HEK293 (cell line): ENCODE measurements at regions not wholly inside any gene's neighbourhood (a gene's known extent, or its start where the extent isn't known, plus 50 kb on each side); places are given as distances from the start of the nearest gene placed in this dataset.

Experiments used
- BCL11A ChIP-seq: fragments of 450-650 bp; formaldehyde crosslinking; IDR thresholded peaks from 2 replicates; pipeline ENCODE4 v1.5.1; 2016; ENCODE audit warnings: low read depth, missing biosample characterization, missing genetic modification characterization
- GLI4 ChIP-seq: fragments of 450-650 bp; formaldehyde crosslinking; IDR thresholded peaks from 2 replicates; pipeline ENCODE4 v1.5.1; 2016; ENCODE audit warnings: missing biosample characterization, missing genetic modification characterization
- ZBTB21 ChIP-seq: fragments of 450-650 bp; formaldehyde crosslinking; IDR thresholded peaks from 2 replicates; pipeline ENCODE4 v1.5.1; 2017; ENCODE audit warnings: missing biosample characterization, missing genetic modification characterization
- ZNF121 ChIP-seq: fragments of 450-650 bp; formaldehyde crosslinking; IDR thresholded peaks from 2 replicates; pipeline ENCODE4 v1.5.1; 2016; ENCODE audit warnings: missing biosample characterization, missing genetic modification characterization
- ZNF24 ChIP-seq: fragments of 450-650 bp; formaldehyde crosslinking; IDR thresholded peaks from 2 replicates; pipeline ENCODE4 v1.5.1; 2016; ENCODE audit warnings: missing biosample characterization, missing genetic modification characterization
- TF ChIP-seq, protein P1 (sequence below): fragments of 450-650 bp; formaldehyde crosslinking; IDR thresholded peaks from 2 replicates; pipeline ENCODE4 v1.5.1; 2016; ENCODE audit warnings: missing biosample characterization, missing genetic modification characterization
- TF ChIP-seq, protein P2 (sequence below): fragments of 450-650 bp; formaldehyde crosslinking; IDR thresholded peaks from 2 replicates; pipeline ENCODE4 v1.5.1; 2016; ENCODE audit warnings: missing biosample characterization, missing genetic modification characterization, low read depth

DNA sequence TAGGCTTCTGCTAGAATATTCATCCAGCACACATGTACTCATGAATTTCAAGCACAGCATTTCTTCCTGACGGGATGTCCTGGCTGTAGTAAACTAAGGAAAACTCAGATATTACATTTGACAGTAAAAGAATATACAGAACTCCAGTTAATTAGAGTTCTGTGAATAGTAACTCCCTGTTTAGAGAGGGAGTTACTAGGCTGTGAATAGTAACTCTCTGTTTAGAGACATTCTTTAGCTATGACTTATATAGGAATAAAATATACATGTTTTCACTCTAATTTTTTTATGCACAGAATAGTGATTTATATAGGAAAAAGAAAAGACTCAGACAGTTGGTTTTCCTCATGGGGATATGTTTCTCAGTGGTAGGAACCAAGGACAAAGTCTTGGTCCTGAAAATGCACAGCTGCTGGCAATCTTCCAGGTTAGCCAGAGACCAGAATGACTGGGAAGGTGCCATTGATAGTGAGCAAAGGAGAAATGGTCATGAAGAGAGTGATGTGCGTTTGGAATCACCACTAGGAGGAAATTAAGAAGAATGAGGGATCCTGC, 480.7 kb upstream of the THBS1 start:
- no peak for TF ChIP-seq GLI4 (tag by site-specific recombination)
- TF ChIP-seq, protein P1, sequence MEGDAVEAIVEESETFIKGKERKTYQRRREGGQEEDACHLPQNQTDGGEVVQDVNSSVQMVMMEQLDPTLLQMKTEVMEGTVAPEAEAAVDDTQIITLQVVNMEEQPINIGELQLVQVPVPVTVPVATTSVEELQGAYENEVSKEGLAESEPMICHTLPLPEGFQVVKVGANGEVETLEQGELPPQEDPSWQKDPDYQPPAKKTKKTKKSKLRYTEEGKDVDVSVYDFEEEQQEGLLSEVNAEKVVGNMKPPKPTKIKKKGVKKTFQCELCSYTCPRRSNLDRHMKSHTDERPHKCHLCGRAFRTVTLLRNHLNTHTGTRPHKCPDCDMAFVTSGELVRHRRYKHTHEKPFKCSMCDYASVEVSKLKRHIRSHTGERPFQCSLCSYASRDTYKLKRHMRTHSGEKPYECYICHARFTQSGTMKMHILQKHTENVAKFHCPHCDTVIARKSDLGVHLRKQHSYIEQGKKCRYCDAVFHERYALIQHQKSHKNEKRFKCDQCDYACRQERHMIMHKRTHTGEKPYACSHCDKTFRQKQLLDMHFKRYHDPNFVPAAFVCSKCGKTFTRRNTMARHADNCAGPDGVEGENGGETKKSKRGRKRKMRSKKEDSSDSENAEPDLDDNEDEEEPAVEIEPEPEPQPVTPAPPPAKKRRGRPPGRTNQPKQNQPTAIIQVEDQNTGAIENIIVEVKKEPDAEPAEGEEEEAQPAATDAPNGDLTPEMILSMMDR: no peak
- TF ChIP-seq, protein P2, sequence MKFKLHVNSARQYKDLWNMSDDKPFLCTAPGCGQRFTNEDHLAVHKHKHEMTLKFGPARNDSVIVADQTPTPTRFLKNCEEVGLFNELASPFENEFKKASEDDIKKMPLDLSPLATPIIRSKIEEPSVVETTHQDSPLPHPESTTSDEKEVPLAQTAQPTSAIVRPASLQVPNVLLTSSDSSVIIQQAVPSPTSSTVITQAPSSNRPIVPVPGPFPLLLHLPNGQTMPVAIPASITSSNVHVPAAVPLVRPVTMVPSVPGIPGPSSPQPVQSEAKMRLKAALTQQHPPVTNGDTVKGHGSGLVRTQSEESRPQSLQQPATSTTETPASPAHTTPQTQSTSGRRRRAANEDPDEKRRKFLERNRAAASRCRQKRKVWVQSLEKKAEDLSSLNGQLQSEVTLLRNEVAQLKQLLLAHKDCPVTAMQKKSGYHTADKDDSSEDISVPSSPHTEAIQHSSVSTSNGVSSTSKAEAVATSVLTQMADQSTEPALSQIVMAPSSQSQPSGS: no peak
- TF ChIP-seq BCL11A (tag by site-specific recombination): no peak
- no peak for TF ChIP-seq ZBTB21 (tag by site-specific recombination)
- TF ChIP-seq ZNF24 (tag by site-specific recombination): no peak
- no peak for TF ChIP-seq ZNF121
